ENCODE measurements at regions not wholly inside any gene's neighbourhood (a gene's known extent, or its start where the extent isn't known, plus 50 kb on each side); places are given as distances from the start of the nearest gene placed in this dataset.
A peak's percentile ranks its signal among the peaks of the same experiment; 100 is the strongest.

- no peak overlapping the region for H3K4me3 ChIP-seq (ENCODE audit: low read depth, low read length)
- TF ChIP-seq CTCF (IDR thresholded peaks at IDR 0.05; ENCODE audit: insufficient read depth, low read depth, low read length) = no peak
- no peak for DNase-seq (ENCODE audit: low read depth)
Measured at GRCh38 chr16:14373896-14374295, 256.2 kb downstream of the PARN start.

- TF ChIP-seq CTCF (IDR thresholded peaks at IDR 0.05; ENCODE audit: insufficient read depth, low read depth, low read length) = no peak
- DNase-seq (ENCODE audit: low read depth) = no peak
- no peak overlapping the region for H3K4me3 ChIP-seq (ENCODE audit: low read depth, low read length)
Measured at GRCh38 chr16:14373406-14373805, 256.7 kb downstream of the PARN start.

- no peak for DNase-seq (ENCODE audit: low read depth)
- no peak for TF ChIP-seq CTCF (IDR thresholded peaks at IDR 0.05; ENCODE audit: insufficient read depth, low read depth, low read length)
- no peak overlapping the region for H3K4me3 ChIP-seq (ENCODE audit: low read depth, low read length)
Measured at GRCh38 chr16:14372471-14372870, 257.6 kb downstream of the PARN start.

- DNase-seq (ENCODE audit: low read depth) = no peak
- H3K4me3 ChIP-seq (ENCODE audit: low read depth, low read length) = no peak overlapping the region
- TF ChIP-seq CTCF (IDR thresholded peaks at IDR 0.05; ENCODE audit: insufficient read depth, low read depth, low read length) = no peak
Measured at GRCh38 chr16:14371778-14372431, 258.2 kb downstream of the PARN start.

GRCh38 chr16:14370736-14371234 is 259.3 kb downstream of the PARN start:
- TF ChIP-seq CTCF (IDR thresholded peaks at IDR 0.05; ENCODE audit: insufficient read depth, low read depth, low read length) = no peak
- H3K4me3 ChIP-seq (ENCODE audit: low read depth, low read length) = no peak overlapping the region
- DNase-seq (ENCODE audit: low read depth) = no peak

GRCh38 chr16:14369734-14370598 is 260.1 kb downstream of the PARN start:
- no peak overlapping the region for H3K4me3 ChIP-seq (ENCODE audit: low read depth, low read length)
- no peak for TF ChIP-seq CTCF (IDR thresholded peaks at IDR 0.05; ENCODE audit: insufficient read depth, low read depth, low read length)
- peak; percentile 49 for DNase-seq (ENCODE audit: low read depth)

All from fibroblast of villous mesenchyme (primary cell).